ENCODE measurements at regions not wholly inside any gene's neighbourhood (a gene's known extent, or its start where the extent isn't known, plus 50 kb on each side); places are given as distances from the start of the nearest gene placed in this dataset.
"Not testable (repeated sequence)": the region's sequence is repeated elsewhere in the genome, so short reads cannot be mapped to it uniquely, and the experiment has no call there.

DNA sequence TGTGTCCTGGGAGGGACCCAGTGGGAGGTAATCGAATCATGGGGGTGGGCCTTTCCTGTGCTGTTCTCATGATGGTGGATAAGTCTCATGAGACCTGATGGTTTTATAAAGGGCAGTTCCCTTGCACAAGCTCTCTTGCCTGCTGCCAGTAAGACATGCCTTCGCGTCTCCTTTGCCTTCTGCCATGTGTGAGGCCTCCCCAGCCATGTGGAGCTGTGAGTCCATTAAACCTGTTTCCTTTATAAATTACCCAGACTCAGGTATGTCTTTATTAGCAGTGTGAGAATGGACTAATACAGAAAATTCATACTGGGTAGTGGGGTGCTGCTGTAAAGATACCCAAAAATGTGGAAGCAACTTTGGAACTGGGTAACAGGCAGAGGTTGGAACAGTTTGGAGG is 300.0 kb upstream of the ZFP42 start:
- TF ChIP-seq, protein P1, sequence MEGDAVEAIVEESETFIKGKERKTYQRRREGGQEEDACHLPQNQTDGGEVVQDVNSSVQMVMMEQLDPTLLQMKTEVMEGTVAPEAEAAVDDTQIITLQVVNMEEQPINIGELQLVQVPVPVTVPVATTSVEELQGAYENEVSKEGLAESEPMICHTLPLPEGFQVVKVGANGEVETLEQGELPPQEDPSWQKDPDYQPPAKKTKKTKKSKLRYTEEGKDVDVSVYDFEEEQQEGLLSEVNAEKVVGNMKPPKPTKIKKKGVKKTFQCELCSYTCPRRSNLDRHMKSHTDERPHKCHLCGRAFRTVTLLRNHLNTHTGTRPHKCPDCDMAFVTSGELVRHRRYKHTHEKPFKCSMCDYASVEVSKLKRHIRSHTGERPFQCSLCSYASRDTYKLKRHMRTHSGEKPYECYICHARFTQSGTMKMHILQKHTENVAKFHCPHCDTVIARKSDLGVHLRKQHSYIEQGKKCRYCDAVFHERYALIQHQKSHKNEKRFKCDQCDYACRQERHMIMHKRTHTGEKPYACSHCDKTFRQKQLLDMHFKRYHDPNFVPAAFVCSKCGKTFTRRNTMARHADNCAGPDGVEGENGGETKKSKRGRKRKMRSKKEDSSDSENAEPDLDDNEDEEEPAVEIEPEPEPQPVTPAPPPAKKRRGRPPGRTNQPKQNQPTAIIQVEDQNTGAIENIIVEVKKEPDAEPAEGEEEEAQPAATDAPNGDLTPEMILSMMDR (IDR thresholded peaks at IDR 0.05): not testable (repeated sequence)
- TF ChIP-seq POLR2A (IDR thresholded peaks at IDR 0.05): not testable (repeated sequence)
